ENCODE measurements at regions not wholly inside any gene's neighbourhood (a gene's known extent, or its start where the extent isn't known, plus 50 kb on each side); places are given as distances from the start of the nearest gene placed in this dataset.

GRCh38 chr18:64807560-64807959 is 658.7 kb upstream of the LINC00305 start:
- TF ChIP-seq CTCF (IDR thresholded peaks at IDR 0.05) (no peak), POLR2A (IDR thresholded peaks at IDR 0.05; ENCODE audit: low read depth) (no peak), EP300 (IDR thresholded peaks at IDR 0.05) (no peak), POLR2AphosphoS5 (IDR thresholded peaks at IDR 0.05) (no peak)

Measured in esophagus muscularis mucosa (tissue), 4 donors.